ENCODE measurements at regions not wholly inside any gene's neighbourhood (a gene's known extent, or its start where the extent isn't known, plus 50 kb on each side); places are given as distances from the start of the nearest gene placed in this dataset.

DNA sequence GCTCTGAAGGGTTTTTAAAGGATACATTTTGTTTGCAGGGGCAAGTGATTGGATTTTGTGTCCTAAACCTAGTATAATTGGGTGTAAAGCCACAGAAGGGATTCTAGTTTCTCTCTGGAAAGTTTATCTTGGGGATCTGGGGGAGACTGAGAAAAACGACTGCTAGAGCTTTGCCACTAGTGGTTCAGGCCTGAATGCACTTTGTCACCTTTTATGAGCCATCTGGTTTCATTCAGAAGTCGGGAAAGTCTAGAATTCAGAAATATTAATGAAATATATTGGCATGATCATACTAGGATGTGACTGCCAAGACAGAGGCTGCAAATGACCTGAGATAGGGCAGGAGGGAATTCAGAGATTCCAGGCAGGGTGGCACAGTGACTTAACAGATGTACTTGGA lies 111.5 kb upstream of the KCNK2 start:
- no peak for DNase-seq (ENCODE audit: low read depth)
- H3K4me3 ChIP-seq (ENCODE audit: control insufficient read depth, low read depth, low read length): no peak overlapping the region
- TF ChIP-seq, protein P1, sequence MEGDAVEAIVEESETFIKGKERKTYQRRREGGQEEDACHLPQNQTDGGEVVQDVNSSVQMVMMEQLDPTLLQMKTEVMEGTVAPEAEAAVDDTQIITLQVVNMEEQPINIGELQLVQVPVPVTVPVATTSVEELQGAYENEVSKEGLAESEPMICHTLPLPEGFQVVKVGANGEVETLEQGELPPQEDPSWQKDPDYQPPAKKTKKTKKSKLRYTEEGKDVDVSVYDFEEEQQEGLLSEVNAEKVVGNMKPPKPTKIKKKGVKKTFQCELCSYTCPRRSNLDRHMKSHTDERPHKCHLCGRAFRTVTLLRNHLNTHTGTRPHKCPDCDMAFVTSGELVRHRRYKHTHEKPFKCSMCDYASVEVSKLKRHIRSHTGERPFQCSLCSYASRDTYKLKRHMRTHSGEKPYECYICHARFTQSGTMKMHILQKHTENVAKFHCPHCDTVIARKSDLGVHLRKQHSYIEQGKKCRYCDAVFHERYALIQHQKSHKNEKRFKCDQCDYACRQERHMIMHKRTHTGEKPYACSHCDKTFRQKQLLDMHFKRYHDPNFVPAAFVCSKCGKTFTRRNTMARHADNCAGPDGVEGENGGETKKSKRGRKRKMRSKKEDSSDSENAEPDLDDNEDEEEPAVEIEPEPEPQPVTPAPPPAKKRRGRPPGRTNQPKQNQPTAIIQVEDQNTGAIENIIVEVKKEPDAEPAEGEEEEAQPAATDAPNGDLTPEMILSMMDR (IDR thresholded peaks at IDR 0.05; ENCODE audit: control insufficient read depth, insufficient read depth, low read depth, low read length, missing control alignments): no peak

DNA sequence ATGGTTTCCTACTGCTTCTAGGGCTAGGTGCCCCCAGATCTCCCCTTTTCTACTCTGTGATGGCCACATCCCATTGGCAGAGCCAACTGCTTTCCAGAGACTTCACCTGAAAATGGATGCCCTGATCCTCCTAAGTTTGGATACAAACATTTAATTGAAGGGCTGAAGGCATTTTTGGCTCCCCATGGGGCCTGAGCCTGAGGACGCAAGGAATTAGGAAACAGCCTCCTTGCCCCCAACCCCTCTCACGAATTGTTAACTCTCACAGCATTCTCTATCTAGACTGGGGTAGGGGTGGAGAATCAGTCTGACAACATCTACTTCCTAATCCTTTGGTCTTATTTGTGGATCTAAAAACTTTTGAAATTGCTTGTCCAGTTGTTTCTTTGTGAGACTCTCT lies 108.5 kb upstream of the KCNK2 start:
- TF ChIP-seq, protein P1 (IDR thresholded peaks at IDR 0.05; ENCODE audit: control insufficient read depth, insufficient read depth, low read depth, low read length, missing control alignments): no peak
- no peak for DNase-seq (ENCODE audit: low read depth)
- no peak overlapping the region for H3K4me3 ChIP-seq (ENCODE audit: control insufficient read depth, low read depth, low read length)

DNA sequence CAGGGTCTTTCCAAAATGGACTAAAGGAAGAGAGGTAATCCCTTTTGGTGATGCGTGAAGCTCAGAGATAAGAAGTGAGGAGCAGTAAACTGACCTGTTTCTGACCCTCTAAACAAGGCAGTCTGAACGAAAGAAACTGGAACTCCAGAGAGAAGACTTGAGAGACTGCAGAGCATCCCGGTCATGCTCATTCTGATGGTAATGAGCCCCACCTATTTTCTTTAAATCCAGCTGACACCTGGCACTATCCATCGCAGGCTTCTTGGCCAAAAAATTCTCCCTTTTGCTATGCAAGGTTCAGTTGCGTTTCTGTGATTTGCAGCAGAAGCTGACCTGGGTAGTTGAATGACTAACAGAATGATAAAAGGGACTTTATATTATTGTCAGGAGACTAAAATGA lies 105.9 kb upstream of the KCNK2 start:
- TF ChIP-seq, protein P1 (IDR thresholded peaks at IDR 0.05; ENCODE audit: control insufficient read depth, insufficient read depth, low read depth, low read length, missing control alignments): no peak
- no peak overlapping the region for H3K4me3 ChIP-seq (ENCODE audit: control insufficient read depth, low read depth, low read length)
- no peak for DNase-seq (ENCODE audit: low read depth)

DNA sequence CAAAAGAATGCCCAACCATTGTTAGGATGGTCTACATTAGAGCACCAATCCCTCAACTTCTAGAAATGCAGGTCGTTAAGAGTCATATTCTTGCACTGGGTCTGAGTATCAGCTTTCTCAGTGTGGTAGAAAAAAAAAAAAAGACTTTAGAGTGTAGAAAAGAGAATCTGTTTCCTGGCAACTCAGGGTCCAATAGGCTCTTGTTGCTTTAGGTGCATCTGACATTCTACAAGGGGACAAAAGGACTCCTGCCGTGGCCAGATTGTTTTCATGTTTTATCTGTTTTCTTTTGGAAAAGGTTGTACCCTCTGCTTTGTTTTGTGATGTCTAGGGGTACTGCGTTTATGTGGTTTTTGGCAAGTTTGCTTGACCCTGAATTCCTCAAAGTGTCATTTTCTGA lies 105.4 kb upstream of the KCNK2 start:
- no peak overlapping the region for H3K4me3 ChIP-seq (ENCODE audit: control insufficient read depth, low read depth, low read length)
- DNase-seq (ENCODE audit: low read depth): no peak
- TF ChIP-seq, protein P1 (IDR thresholded peaks at IDR 0.05; ENCODE audit: control insufficient read depth, insufficient read depth, low read depth, low read length, missing control alignments): no peak

DNA sequence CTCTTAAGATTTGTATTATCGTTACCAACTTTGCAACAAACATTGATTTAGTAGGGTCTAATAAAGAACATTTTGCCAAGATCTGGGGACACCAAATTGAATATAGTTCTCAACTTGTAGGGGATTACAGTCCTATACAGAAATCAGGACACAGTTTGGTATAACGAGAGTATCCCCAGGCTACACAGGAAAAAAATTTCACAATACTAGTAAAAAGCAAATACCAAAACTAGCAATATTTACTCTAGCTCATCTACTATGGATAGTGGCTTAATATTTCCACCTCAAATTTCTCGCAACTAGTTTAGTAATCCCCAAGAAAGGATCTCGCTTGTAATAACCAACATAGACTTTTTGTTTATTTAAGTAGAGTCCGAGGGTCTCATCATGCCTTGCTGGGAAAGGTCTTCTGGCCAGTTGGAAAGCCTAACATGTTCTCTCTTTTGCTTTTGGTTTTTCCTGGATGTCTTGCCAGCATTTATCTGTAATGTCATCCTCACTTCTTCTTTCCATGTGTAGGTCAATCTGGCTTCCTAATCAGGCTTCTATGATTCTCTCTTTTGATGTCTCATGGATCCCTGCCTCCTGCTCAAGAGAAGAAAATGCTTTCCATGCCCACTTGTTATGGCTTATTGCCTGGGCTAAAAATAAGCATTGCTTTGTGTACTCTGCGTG lies 104.7 kb upstream of the KCNK2 start:
- TF ChIP-seq, protein P1 (IDR thresholded peaks at IDR 0.05; ENCODE audit: control insufficient read depth, insufficient read depth, low read depth, low read length, missing control alignments): no peak
- no peak for DNase-seq (ENCODE audit: low read depth)
- H3K4me3 ChIP-seq (ENCODE audit: control insufficient read depth, low read depth, low read length): no peak overlapping the region

DNA sequence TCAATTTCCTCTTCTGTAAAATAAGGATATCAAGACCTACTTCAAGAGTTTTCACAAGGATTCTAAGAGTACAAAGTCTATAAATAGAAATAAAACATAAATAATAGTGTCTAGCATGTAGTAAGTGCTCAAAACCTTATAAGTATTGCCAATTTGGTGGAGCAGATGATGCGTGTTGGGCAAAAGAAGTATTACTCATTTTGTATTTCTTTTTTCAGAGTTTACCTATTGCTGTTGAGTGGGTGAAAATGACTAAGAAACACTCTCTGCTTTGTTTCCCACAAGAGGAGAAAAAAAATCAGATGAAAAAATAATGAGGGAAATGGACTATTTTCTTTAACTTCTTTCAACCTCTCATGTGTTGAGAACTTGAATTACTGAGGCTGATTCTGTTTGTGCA lies 103.3 kb upstream of the KCNK2 start:
- TF ChIP-seq, protein P1 (IDR thresholded peaks at IDR 0.05; ENCODE audit: control insufficient read depth, insufficient read depth, low read depth, low read length, missing control alignments): no peak
- no peak overlapping the region for H3K4me3 ChIP-seq (ENCODE audit: control insufficient read depth, low read depth, low read length)
- no peak for DNase-seq (ENCODE audit: low read depth)
